Left lung (tissue), 4 donors: ENCODE measurements at regions not wholly inside any gene's neighbourhood (a gene's known extent, or its start where the extent isn't known, plus 50 kb on each side); places are given as distances from the start of the nearest gene placed in this dataset.

ENCODE experiments used
- ATAC-seq: fragments of 200-7000 bp; cut with Tn5 transposase; one replicate; pipeline ENCODE4 v1.9.1; 2020; ENCODE audit warnings: moderate library complexity
- DNase-seq, 4 donors: peaks; one replicate each; pipeline ENCODE4 v3.0.0-alpha.2; 2013 to 2020
- H3K27ac ChIP-seq, 2 donors: fragments of 200-600 bp; sonication (generic) in 1 of 2; one replicate each; pipeline versions ENCODE4 v1.5.0 to v1.8.0; 2020 to 2021
- H3K27me3 ChIP-seq, 2 donors: fragments of 200-600 bp; sonication (generic) in 1 of 2; one replicate each; pipeline versions ENCODE4 v1.5.0 to v1.8.0; 2020 to 2021
- H3K36me3 ChIP-seq, 2 donors: fragments of 200-600 bp; sonication (generic) in 1 of 2; one replicate each; pipeline versions ENCODE4 v1.5.0 to v1.8.0; 2020 to 2021
- H3K4me1 ChIP-seq, 2 donors: fragments of 200-600 bp; one replicate each; pipeline ENCODE4 v1.8.0; 2021
- H3K4me3 ChIP-seq, 2 donors: fragments of 200-600 bp; sonication (generic) in 1 of 2; one replicate each; pipeline versions ENCODE4 v1.5.0 to v1.8.0; 2020 to 2021; ENCODE audit warnings: mild to moderate bottlenecking in 1 of 2
- H3K9me3 ChIP-seq, 2 donors: fragments of 200-600 bp; sonication (generic) in 1 of 2; one replicate each; pipeline versions ENCODE4 v1.5.0 to v1.8.0; 2020 to 2021
- intact Hi-C, 2 donors: fragments of 100-400 bp; cut with DNase I; formaldehyde crosslinking; loops; one replicate each; pipeline versions ENCODE4 v1.11.2 to v1.14.2; 2022
- TF ChIP-seq, protein P1 (sequence below), 2 donors: fragments of 200-600 bp; sonication (generic) in 1 of 2; IDR thresholded peaks; one replicate each; pipeline versions ENCODE4 v1.5.0 to v1.8.0; 2021; ENCODE audit warnings: antibody characterized with exemption in 2 of 2
- donor health status: DM: no; HTN: yes; CAD: no.
- donor health status: DM: no; HTN: no; CAD: no.

DNA sequence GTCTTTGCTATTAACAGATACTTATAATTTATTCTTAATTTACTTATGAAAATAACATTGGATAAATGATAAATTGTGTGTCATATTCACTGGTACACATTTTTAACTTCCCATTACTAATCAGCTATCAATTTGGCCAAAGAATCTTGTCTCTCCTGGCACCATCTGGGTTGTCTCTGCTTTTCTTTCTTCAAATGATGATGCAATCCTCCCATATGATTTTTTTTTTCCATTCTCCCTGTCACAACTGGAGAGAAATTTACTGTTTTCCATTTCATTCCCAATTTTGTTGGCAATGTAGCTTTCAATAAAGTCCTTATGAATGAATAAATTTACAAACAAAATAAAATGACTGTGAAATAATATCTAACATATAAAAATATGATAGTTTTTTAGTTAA, 743.7 kb upstream of the EPHA6 start:
- Histone ChIP-seq H3K4me3 (no peak overlapping the region), H3K4me1 (no peaks in the 10 kb centered on the region), H3K27me3 (no peaks in the 10 kb centered on the region), H3K9me3 (peaks cover 0 to 15% of the 10 kb centered on the region in 2 donors), H3K36me3 (no peaks in the 10 kb centered on the region), H3K27ac (no peak overlapping the region)
- intact Hi-C loops, result no loop called here
- DNase-seq, result no peak
- TF ChIP-seq, protein P1, sequence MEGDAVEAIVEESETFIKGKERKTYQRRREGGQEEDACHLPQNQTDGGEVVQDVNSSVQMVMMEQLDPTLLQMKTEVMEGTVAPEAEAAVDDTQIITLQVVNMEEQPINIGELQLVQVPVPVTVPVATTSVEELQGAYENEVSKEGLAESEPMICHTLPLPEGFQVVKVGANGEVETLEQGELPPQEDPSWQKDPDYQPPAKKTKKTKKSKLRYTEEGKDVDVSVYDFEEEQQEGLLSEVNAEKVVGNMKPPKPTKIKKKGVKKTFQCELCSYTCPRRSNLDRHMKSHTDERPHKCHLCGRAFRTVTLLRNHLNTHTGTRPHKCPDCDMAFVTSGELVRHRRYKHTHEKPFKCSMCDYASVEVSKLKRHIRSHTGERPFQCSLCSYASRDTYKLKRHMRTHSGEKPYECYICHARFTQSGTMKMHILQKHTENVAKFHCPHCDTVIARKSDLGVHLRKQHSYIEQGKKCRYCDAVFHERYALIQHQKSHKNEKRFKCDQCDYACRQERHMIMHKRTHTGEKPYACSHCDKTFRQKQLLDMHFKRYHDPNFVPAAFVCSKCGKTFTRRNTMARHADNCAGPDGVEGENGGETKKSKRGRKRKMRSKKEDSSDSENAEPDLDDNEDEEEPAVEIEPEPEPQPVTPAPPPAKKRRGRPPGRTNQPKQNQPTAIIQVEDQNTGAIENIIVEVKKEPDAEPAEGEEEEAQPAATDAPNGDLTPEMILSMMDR (IDR thresholded peaks at IDR 0.05), result no peak
- ATAC-seq, result no peak

DNA sequence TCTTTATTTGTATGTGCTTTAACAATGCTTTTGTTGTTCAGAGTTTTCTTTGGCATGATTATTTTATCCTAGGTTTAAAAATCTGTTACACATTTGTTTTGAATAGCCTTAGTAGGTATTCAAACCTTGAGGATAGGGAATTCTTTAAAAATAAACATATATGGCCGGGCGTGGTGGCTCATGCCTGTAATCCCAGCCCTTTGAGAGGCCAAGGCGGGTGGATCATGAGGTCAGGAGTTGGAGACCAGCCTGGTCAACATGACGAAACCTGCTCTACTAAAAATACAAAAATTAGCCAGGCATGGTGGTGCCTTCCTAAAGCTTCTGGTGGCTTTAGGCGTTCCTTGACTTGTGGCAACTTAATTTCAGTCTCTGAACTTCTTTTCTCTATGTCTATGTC, 743.3 kb upstream of the EPHA6 start:
- intact Hi-C loops, result no loop called here
- no peak for DNase-seq

GRCh38 chr3:96072226-96072625, 742.2 kb upstream of the EPHA6 start:
- intact Hi-C loops, result no loop called here
- Histone ChIP-seq H3K4me3 (no peak overlapping the region), H3K27ac (no peak overlapping the region), H3K36me3 (no peaks in the 10 kb centered on the region), H3K9me3 (peaks cover 0 to 15% of the 10 kb centered on the region in 2 donors), H3K4me1 (no peaks in the 10 kb centered on the region), H3K27me3 (no peaks in the 10 kb centered on the region)
- DNase-seq (no peak), ATAC-seq (no peak)
- TF ChIP-seq, protein P1 (IDR thresholded peaks at IDR 0.05), result no peak

More for the DNA sequence above, 743.3 kb upstream of the EPHA6 start:
- Histone ChIP-seq H3K4me1 (no peaks in the 10 kb centered on the region), H3K9me3 (peaks cover 0 to 15% of the 10 kb centered on the region in 2 donors), H3K4me3 (no peak overlapping the region), H3K36me3 (no peaks in the 10 kb centered on the region), H3K27ac (no peak overlapping the region), H3K27me3 (no peaks in the 10 kb centered on the region)
- ATAC-seq, result no peak
- TF ChIP-seq, protein P1 (IDR thresholded peaks at IDR 0.05), result no peak

- ATAC-seq, result no peak
- no peaks in the 10 kb centered on the region for H3K27me3 ChIP-seq
- TF ChIP-seq, protein P1 (IDR thresholded peaks at IDR 0.05), result no peak
- H3K27ac ChIP-seq, result no peak overlapping the region
- H3K9me3 ChIP-seq, result peaks cover 0 to 9% of the 10 kb centered on the region in 2 donors
- H3K4me3 ChIP-seq, result no peak overlapping the region
- intact Hi-C loops, result no loop called here
- H3K4me1 ChIP-seq, result no peaks in the 10 kb centered on the region
- DNase-seq, result no peak
- H3K36me3 ChIP-seq, result no peaks in the 10 kb centered on the region
Measured at GRCh38 chr3:96083610-96084009, 730.8 kb upstream of the EPHA6 start.

DNA sequence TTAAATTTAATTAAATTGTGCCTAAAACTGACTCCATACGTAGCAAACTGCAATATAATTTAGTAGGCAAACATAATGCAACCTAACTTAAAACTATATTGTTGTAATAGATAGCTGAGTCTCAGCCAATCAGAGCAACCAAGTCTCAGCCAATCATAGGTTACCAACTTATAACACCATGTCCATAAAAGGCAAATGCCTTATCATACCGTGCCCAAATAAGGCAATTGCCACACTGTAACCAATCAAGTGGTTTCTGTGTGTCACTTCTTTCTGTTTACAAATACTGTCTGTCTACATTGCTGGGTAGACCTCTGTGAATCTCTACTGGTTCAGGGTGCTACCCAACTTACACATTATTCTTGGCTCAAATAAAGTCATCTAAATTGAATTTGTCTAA, 728.4 kb upstream of the EPHA6 start:
- no peak overlapping the region for H3K27ac ChIP-seq
- peaks cover 0 to 14% of the 10 kb centered on the region in 2 donors for H3K9me3 ChIP-seq
- H3K27me3 ChIP-seq, result no peaks in the 10 kb centered on the region
- ATAC-seq (no peak), DNase-seq (no peak)
- H3K4me3 ChIP-seq, result no peak overlapping the region
- TF ChIP-seq, protein P1 (IDR thresholded peaks at IDR 0.05), result no peak
- intact Hi-C loops, result no loop called here
- H3K36me3 ChIP-seq, result no peaks in the 10 kb centered on the region
- H3K4me1 ChIP-seq, result no peaks in the 10 kb centered on the region
